ENCODE measurements at regions not wholly inside any gene's neighbourhood (a gene's known extent, or its start where the extent isn't known, plus 50 kb on each side); places are given as distances from the start of the nearest gene placed in this dataset.

- Mint-ChIP-seq H3K4me3 (ENCODE audit: unreplicated experiment) (no peak overlapping the region), H3K4me1 (ENCODE audit: low read depth) (no peaks in the 10 kb centered on the region), H3K9me3 (ENCODE audit: low read depth) (no peaks in the 10 kb centered on the region), H3K27ac (ENCODE audit: unreplicated experiment) (no peak overlapping the region), H3K36me3 (ENCODE audit: low read depth) (no peaks in the 10 kb centered on the region), H3K27me3 (ENCODE audit: low read depth) (peaks cover 6% of the 10 kb centered on the region)
- TF ChIP-seq CTCF (IDR thresholded peaks at IDR 0.05): no peak
- no peak for DNase-seq (ENCODE audit: low spot score)
These were observed 100.0 kb upstream of the CNR1 start for GRCh38 chr6:88266126-88266525.

- Mint-ChIP-seq H3K36me3 (ENCODE audit: low read depth) (no peaks in the 10 kb centered on the region), H3K9me3 (ENCODE audit: low read depth) (no peaks in the 10 kb centered on the region), H3K4me1 (ENCODE audit: low read depth) (no peaks in the 10 kb centered on the region), H3K27ac (ENCODE audit: unreplicated experiment) (no peak overlapping the region), H3K4me3 (ENCODE audit: unreplicated experiment) (no peak overlapping the region), H3K27me3 (ENCODE audit: low read depth) (peaks cover 3% of the 10 kb centered on the region)
- no peak for DNase-seq (ENCODE audit: low spot score)
- TF ChIP-seq CTCF (IDR thresholded peaks at IDR 0.05): no peak
These were observed 97.4 kb upstream of the CNR1 start for GRCh38 chr6:88263591-88263990.

GRCh38 chr6:88262332-88262731, 96.2 kb upstream of the CNR1 start:
- Mint-ChIP-seq H3K9me3 (ENCODE audit: low read depth) (peaks cover 4% of the 10 kb centered on the region), H3K4me1 (ENCODE audit: low read depth) (no peaks in the 10 kb centered on the region), H3K36me3 (ENCODE audit: low read depth) (no peaks in the 10 kb centered on the region), H3K27me3 (ENCODE audit: low read depth) (peaks cover 2% of the 10 kb centered on the region), H3K4me3 (ENCODE audit: unreplicated experiment) (no peak overlapping the region), H3K27ac (ENCODE audit: unreplicated experiment) (no peak overlapping the region)
- DNase-seq (ENCODE audit: low spot score): no peak
- no peak for TF ChIP-seq CTCF (IDR thresholded peaks at IDR 0.05)

- Mint-ChIP-seq H3K27ac (ENCODE audit: unreplicated experiment) (no peak overlapping the region), H3K4me3 (ENCODE audit: unreplicated experiment) (no peak overlapping the region), H3K9me3 (ENCODE audit: low read depth) (peaks cover 15% of the 10 kb centered on the region), H3K27me3 (ENCODE audit: low read depth) (no peaks in the 10 kb centered on the region), H3K4me1 (ENCODE audit: low read depth) (no peaks in the 10 kb centered on the region), H3K36me3 (ENCODE audit: low read depth) (no peaks in the 10 kb centered on the region)
- no peak for DNase-seq (ENCODE audit: low spot score)
- no peak for TF ChIP-seq CTCF (IDR thresholded peaks at IDR 0.05)
These were observed 85.2 kb upstream of the CNR1 start for GRCh38 chr6:88251301-88251700.

- H3K4me1 Mint-ChIP-seq (ENCODE audit: low read depth): no peaks in the 10 kb centered on the region
- TF ChIP-seq CTCF (IDR thresholded peaks at IDR 0.05): no peak
- H3K27ac Mint-ChIP-seq (ENCODE audit: unreplicated experiment): no peak overlapping the region
These were observed 82.7 kb upstream of the CNR1 start for GRCh38 chr6:88248709-88249321.

More at GRCh38 chr6:88248709-88249321, 82.7 kb upstream of the CNR1 start:
- Mint-ChIP-seq H3K36me3 (ENCODE audit: low read depth) (no peaks in the 10 kb centered on the region), H3K27me3 (ENCODE audit: low read depth) (no peaks in the 10 kb centered on the region), H3K4me3 (ENCODE audit: unreplicated experiment) (no peak overlapping the region), H3K9me3 (ENCODE audit: low read depth) (no peaks in the 10 kb centered on the region)
- no peak for DNase-seq (ENCODE audit: low spot score)

All from chondrocyte (in vitro differentiated cells).